HepG2 (cell line): ENCODE measurements at regions not wholly inside any gene's neighbourhood (a gene's known extent, or its start where the extent isn't known, plus 50 kb on each side); places are given as distances from the start of the nearest gene placed in this dataset.

Experiments used
- ATAC-seq: fragments of 200-7000 bp; cut with Tn5 transposase; 3 replicates; pipeline ENCODE4 v1.9.1; 2020; ENCODE audit warnings: mild to moderate bottlenecking, moderate library complexity
- BruUV-seq: library from RNA; stranded (reverse); fragments of 400-500 nt; replicated peaks from 2 replicates; lab custom pipeline; 2021; lab: Mats Ljungman, UMichigan
- CTCF ChIA-PET: fragments of 300-600 bp; formaldehyde crosslinking; extraction: SDS; loops from one replicate; lab custom pipeline; 2021; ENCODE audit warnings: low total read pairs, inconsistent platforms, low intra/inter-chr PET ratio; lab: Yijun Ruan, JAX
- POLR2A ChIA-PET: fragments of 350-600 bp; sonication (Branson Sonifier 250); formaldehyde crosslinking; loops from one replicate; lab custom pipeline; 2020; ENCODE audit warnings: antibody characterized with exemption, inconsistent platforms; lab: Yijun Ruan, JAX
- DNase-seq: peaks from one replicate; pipeline ENCODE4 v3.0.0-alpha.2; 2015; ENCODE audit warnings: low spot score
- FAIRE-seq: peaks from 3 replicates; lab custom pipeline; 2011; peaks lifted over from hg19 to GRCh38; lab: Jason Lieb, UNC
- H2AFZ ChIP-seq: one replicate; pipeline ENCODE4 v1.6.1; 2011; ENCODE audit warnings: low read length, inconsistent platforms
- H3K27ac ChIP-seq: fragments of 300-600 bp; 3 replicates; pipeline ENCODE4 v1.8.0; 2011; ENCODE audit warnings: mixed run types, mild to moderate bottlenecking, mixed read lengths, low read length, inconsistent platforms; ENCODE audit not compliant: insufficient read depth; ENCODE audit errors: extremely low read length
- H3K27me3 ChIP-seq, 2 experiments: fragments of 200-600 bp in 1 of 2; 2 replicates in 1 of 2; 3 replicates in 1 of 2; pipeline versions ENCODE4 v1.6.0 to v1.8.0; 2011; ENCODE audit warnings: low read length in 2 of 2, mild to moderate bottlenecking in 2 of 2, moderate library complexity in 2 of 2, inconsistent platforms in 1 of 2; ENCODE audit not compliant: insufficient read depth in 2 of 2, control insufficient read depth in 1 of 2
- H3K36me3 ChIP-seq, 2 experiments: fragments of 200-600 bp in 1 of 2; replicated peaks in 1 of 2; 2 replicates in 1 of 2; 3 replicates in 1 of 2; pipeline versions ENCODE4 v1.5.1 to v1.8.0; 2011; ENCODE audit warnings: low read length in 2 of 2, inconsistent platforms in 1 of 2; ENCODE audit not compliant: insufficient read depth in 2 of 2, control insufficient read depth in 1 of 2
- H3K4me1 ChIP-seq: 2 replicates; pipeline ENCODE4 v1.5.1; 2012; ENCODE audit warnings: low read length, inconsistent platforms; ENCODE audit not compliant: insufficient read depth
- H3K4me2 ChIP-seq: 2 replicates; pipeline ENCODE4 v1.6.0; 2011; ENCODE audit warnings: low read depth, low read length, inconsistent platforms
- H3K4me3 ChIP-seq, 3 experiments: fragments of 200-600 bp in 1 of 3; sonication (generic), shearing (Covaris generic) in 1 of 3; replicated peaks in 1 of 3; 2 replicates each; pipeline ENCODE4 v1.5.1; 2011 to 2016; ENCODE audit warnings: low read length in 3 of 3, inconsistent platforms in 2 of 3, low read depth in 2 of 3, mild to moderate bottlenecking in 2 of 3, control low read depth in 1 of 3, mixed read lengths in 1 of 3; ENCODE audit not compliant: insufficient read depth in 1 of 3
- H3K79me2 ChIP-seq: one replicate; pipeline ENCODE4 v1.6.1; 2011; ENCODE audit warnings: low read length, inconsistent platforms; ENCODE audit not compliant: insufficient read depth
- H3K9ac ChIP-seq: 2 replicates; pipeline ENCODE4 v1.6.0; 2011; ENCODE audit warnings: mild to moderate bottlenecking, low read depth, low read length, inconsistent platforms; ENCODE audit not compliant: insufficient read depth
- H3K9me3 ChIP-seq: 2 replicates; pipeline ENCODE4 v1.5.1; 2012; ENCODE audit warnings: mild to moderate bottlenecking, low read length
- H4K20me1 ChIP-seq: 2 replicates; pipeline ENCODE4 v1.6.0; 2011; ENCODE audit warnings: inconsistent platforms, mild to moderate bottlenecking, low read length, moderate library complexity; ENCODE audit not compliant: insufficient read depth
- BRCA1 ChIP-seq: sonication (generic); formaldehyde crosslinking; IDR thresholded peaks from 2 replicates; pipeline ENCODE4 v1.4.0; 2020; ENCODE audit warnings: missing genetic modification reagents
- SP4 ChIP-seq: sonication (generic); formaldehyde crosslinking; IDR thresholded peaks from 2 replicates; pipeline ENCODE4 v1.8.1; 2023; ENCODE audit warnings: mild to moderate bottlenecking, missing genetic modification reagents
- STAG1 ChIP-seq: sonication (generic); formaldehyde crosslinking; IDR thresholded peaks from 2 replicates; pipeline ENCODE4 v1.4.0; 2020; ENCODE audit warnings: missing genetic modification reagents
- ZFAT ChIP-seq: sonication (generic); formaldehyde crosslinking; conservative IDR thresholded peaks from 2 replicates; pipeline ENCODE4 v1.8.1; 2023; ENCODE audit warnings: missing genetic modification reagents, inconsistent platforms
- ZNF333 ChIP-seq: sonication (generic); formaldehyde crosslinking; IDR thresholded peaks from 2 replicates; pipeline ENCODE4 v1.4.0; 2020; ENCODE audit warnings: mild to moderate bottlenecking, missing genetic modification reagents, borderline replicate concordance
- WGBS: methylation state at CpG from one replicate; pipeline ENCODE4 v1.1.6; 2017; ENCODE audit warnings: low lambda C conversion rate; 5-methylcytosine and 5-hydroxymethylcytosine counted together
- in situ Hi-C: cut with HindIII; loops from 2 replicates; pipeline ENCODE4 v1.10.0; 2017; ENCODE audit warnings: low pct_unique_long_range_greater_than_20kb; ENCODE audit not compliant: extremely low pct_ligation_motif_present
- intact Hi-C: fragments of 100-400 bp; cut with micrococcal nuclease; formaldehyde crosslinking; loops from one replicate; pipeline ENCODE4 v1.10.0; 2022; ENCODE audit not compliant: unreplicated experiment
- TF ChIP-seq, protein P1 (sequence below): sonication (generic); formaldehyde crosslinking; IDR thresholded peaks from 2 replicates; pipeline ENCODE4 v1.4.0; 2020; ENCODE audit warnings: mild to moderate bottlenecking, missing genetic modification reagents
- TF ChIP-seq, protein P2 (sequence below): sonication (generic); formaldehyde crosslinking; IDR thresholded peaks from 2 replicates; pipeline ENCODE4 v1.5.1; 2020; ENCODE audit warnings: missing genetic modification reagents, mild to moderate bottlenecking, borderline replicate concordance
- TF ChIP-seq, protein P3 (sequence below): sonication (generic); formaldehyde crosslinking; IDR thresholded peaks from 2 replicates; pipeline ENCODE4 v1.8.1; 2023; ENCODE audit warnings: missing genetic modification reagents, inconsistent platforms, borderline replicate concordance
- TF ChIP-seq, protein P4 (sequence below): sonication (generic); formaldehyde crosslinking; IDR thresholded peaks from 2 replicates; pipeline ENCODE4 v1.4.0; 2020; ENCODE audit warnings: mild to moderate bottlenecking, missing genetic modification reagents

DNA sequence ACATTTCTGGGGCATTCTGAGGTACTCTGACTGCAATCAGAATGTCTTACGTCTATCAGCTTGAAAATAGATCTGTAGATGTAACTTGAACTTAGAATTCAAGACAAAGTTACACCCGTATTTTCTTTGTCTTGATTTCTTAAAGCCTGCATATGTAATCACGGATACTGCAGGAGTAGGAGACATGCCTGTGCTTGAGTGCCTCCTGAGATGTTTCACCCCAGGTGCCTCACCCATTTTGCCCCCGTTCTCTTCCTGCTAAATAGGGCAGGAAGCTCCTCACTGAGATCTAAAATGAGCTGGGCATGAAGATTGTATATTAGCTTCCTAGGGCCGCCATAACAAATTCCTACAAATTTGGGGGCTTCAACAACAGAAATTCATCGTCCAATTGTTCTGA is 131.9 kb downstream of the RDH14 start:
- ChIA-PET POLR2A (no interaction called here), CTCF (no interaction called here)
- intact Hi-C loops (no loop called here), in situ Hi-C loops (no loop called here)
- Histone ChIP-seq H3K27ac (no peak overlapping the region), H3K27me3 (peaks cover 0 to 7% of the 10 kb centered on the region in 2 experiments; a peak in 1 of 5 replicates), H3K4me3 (no peak overlapping the region), H3K36me3 (no peaks in the 10 kb centered on the region), H3K79me2 (no peaks in the 10 kb centered on the region), H2AFZ (no peak overlapping the region), H3K9me3 (no peaks in the 10 kb centered on the region), H3K4me2 (no peak overlapping the region), H3K4me1 (no peaks in the 10 kb centered on the region), H4K20me1 (no peaks in the 10 kb centered on the region), H3K9ac (no peak overlapping the region)
- TF ChIP-seq, protein P1, sequence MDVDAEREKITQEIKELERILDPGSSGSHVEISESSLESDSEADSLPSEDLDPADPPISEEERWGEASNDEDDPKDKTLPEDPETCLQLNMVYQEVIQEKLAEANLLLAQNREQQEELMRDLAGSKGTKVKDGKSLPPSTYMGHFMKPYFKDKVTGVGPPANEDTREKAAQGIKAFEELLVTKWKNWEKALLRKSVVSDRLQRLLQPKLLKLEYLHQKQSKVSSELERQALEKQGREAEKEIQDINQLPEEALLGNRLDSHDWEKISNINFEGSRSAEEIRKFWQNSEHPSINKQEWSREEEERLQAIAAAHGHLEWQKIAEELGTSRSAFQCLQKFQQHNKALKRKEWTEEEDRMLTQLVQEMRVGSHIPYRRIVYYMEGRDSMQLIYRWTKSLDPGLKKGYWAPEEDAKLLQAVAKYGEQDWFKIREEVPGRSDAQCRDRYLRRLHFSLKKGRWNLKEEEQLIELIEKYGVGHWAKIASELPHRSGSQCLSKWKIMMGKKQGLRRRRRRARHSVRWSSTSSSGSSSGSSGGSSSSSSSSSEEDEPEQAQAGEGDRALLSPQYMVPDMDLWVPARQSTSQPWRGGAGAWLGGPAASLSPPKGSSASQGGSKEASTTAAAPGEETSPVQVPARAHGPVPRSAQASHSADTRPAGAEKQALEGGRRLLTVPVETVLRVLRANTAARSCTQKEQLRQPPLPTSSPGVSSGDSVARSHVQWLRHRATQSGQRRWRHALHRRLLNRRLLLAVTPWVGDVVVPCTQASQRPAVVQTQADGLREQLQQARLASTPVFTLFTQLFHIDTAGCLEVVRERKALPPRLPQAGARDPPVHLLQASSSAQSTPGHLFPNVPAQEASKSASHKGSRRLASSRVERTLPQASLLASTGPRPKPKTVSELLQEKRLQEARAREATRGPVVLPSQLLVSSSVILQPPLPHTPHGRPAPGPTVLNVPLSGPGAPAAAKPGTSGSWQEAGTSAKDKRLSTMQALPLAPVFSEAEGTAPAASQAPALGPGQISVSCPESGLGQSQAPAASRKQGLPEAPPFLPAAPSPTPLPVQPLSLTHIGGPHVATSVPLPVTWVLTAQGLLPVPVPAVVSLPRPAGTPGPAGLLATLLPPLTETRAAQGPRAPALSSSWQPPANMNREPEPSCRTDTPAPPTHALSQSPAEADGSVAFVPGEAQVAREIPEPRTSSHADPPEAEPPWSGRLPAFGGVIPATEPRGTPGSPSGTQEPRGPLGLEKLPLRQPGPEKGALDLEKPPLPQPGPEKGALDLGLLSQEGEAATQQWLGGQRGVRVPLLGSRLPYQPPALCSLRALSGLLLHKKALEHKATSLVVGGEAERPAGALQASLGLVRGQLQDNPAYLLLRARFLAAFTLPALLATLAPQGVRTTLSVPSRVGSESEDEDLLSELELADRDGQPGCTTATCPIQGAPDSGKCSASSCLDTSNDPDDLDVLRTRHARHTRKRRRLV (CRISPR knock-in tag), result no peak
- TF ChIP-seq, protein P2, sequence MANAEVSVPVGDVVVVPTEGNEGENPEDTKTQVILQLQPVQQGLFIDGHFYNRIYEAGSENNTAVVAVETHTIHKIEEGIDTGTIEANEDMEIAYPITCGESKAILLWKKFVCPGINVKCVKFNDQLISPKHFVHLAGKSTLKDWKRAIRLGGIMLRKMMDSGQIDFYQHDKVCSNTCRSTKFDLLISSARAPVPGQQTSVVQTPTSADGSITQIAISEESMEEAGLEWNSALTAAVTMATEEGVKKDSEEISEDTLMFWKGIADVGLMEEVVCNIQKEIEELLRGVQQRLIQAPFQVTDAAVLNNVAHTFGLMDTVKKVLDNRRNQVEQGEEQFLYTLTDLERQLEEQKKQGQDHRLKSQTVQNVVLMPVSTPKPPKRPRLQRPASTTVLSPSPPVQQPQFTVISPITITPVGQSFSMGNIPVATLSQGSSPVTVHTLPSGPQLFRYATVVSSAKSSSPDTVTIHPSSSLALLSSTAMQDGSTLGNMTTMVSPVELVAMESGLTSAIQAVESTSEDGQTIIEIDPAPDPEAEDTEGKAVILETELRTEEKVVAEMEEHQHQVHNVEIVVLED (CRISPR knock-in tag), result no peak
- TF ChIP-seq, protein P3, sequence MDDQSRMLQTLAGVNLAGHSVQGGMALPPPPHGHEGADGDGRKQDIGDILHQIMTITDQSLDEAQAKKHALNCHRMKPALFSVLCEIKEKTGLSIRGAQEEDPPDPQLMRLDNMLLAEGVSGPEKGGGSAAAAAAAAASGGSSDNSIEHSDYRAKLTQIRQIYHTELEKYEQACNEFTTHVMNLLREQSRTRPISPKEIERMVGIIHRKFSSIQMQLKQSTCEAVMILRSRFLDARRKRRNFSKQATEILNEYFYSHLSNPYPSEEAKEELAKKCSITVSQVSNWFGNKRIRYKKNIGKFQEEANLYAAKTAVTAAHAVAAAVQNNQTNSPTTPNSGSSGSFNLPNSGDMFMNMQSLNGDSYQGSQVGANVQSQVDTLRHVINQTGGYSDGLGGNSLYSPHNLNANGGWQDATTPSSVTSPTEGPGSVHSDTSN, result no peak
- TF ChIP-seq ZFAT (no peak), STAG1 (no peak), BRCA1 (CRISPR knock-in tag) (no peak), SP4 (CRISPR knock-in tag) (no peak), ZNF333 (no peak)
- TF ChIP-seq, protein P4, sequence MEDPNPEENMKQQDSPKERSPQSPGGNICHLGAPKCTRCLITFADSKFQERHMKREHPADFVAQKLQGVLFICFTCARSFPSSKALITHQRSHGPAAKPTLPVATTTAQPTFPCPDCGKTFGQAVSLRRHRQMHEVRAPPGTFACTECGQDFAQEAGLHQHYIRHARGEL, result no peak
- FAIRE-seq (no peak), DNase-seq (no peak), ATAC-seq (no peak)
- 13% methylated on average over 6 of the region's 6 CpGs for WGBS
- BruUV-seq, result no TSS peak
